H9 (cell line): ENCODE measurements at regions not wholly inside any gene's neighbourhood (a gene's known extent, or its start where the extent isn't known, plus 50 kb on each side); places are given as distances from the start of the nearest gene placed in this dataset.

Experiments
- DNase-seq: peaks from one replicate; pipeline ENCODE4 v3.0.0-alpha.2; 2017
- H2AFZ ChIP-seq: one replicate; pipeline ENCODE4 v1.6.1; 2013; ENCODE audit warnings: mild to moderate bottlenecking, low read length, control low read depth, moderate library complexity
- H2AK5ac ChIP-seq: 2 replicates; pipeline ENCODE4 v1.6.1; 2013; ENCODE audit warnings: low read length, control low read depth, mixed read lengths; ENCODE audit not compliant: insufficient read length
- H2BK120ac ChIP-seq: one replicate; pipeline ENCODE4 v1.6.1; 2013; ENCODE audit warnings: low read depth, mild to moderate bottlenecking, low read length, control low read depth, inconsistent platforms; ENCODE audit not compliant: poor library complexity, severe bottlenecking
- H2BK12ac ChIP-seq: 2 replicates; pipeline ENCODE4 v1.6.1; 2013; ENCODE audit warnings: low read length, control low read depth, mixed read lengths, low read depth; ENCODE audit not compliant: insufficient read length
- H2BK15ac ChIP-seq: 2 replicates; pipeline ENCODE4 v1.6.1; 2013; ENCODE audit warnings: low read depth, low read length, control low read depth
- H2BK20ac ChIP-seq: one replicate; pipeline ENCODE4 v1.6.1; 2013; ENCODE audit warnings: low read depth, mild to moderate bottlenecking, low read length, control low read depth, inconsistent platforms; ENCODE audit not compliant: poor library complexity, severe bottlenecking
- H2BK5ac ChIP-seq: 2 replicates; pipeline ENCODE4 v1.6.1; 2013; ENCODE audit warnings: low read length, control low read depth, mixed read lengths; ENCODE audit not compliant: insufficient read length
- H3K14ac ChIP-seq: 2 replicates; pipeline ENCODE4 v1.6.1; 2013; ENCODE audit warnings: low read length, control low read depth; ENCODE audit not compliant: insufficient read depth
- H3K18ac ChIP-seq: 2 replicates; pipeline ENCODE4 v1.6.1; 2013; ENCODE audit warnings: low read depth, mild to moderate bottlenecking, mixed read lengths, low read length, control low read depth; ENCODE audit not compliant: insufficient read length
- H3K23ac ChIP-seq: 2 replicates; pipeline ENCODE4 v1.6.1; 2013; ENCODE audit warnings: low read length, control low read depth, mixed read lengths, low read depth; ENCODE audit not compliant: insufficient read length
- H3K23me2 ChIP-seq: 2 replicates; pipeline ENCODE4 v1.6.1; 2013; ENCODE audit warnings: low read depth, mild to moderate bottlenecking, mixed read lengths, low read length, control low read depth; ENCODE audit not compliant: insufficient read length, poor library complexity, severe bottlenecking
- H3K27ac ChIP-seq: 2 replicates; pipeline ENCODE4 v1.5.1; 2013; ENCODE audit warnings: low read length, control low read depth, mixed read lengths, low read depth; ENCODE audit not compliant: insufficient read length
- H3K27me3 ChIP-seq: 2 replicates; pipeline ENCODE4 v1.6.1; 2013; ENCODE audit warnings: low read length, control low read depth, inconsistent platforms; ENCODE audit not compliant: insufficient read depth
- H3K4ac ChIP-seq: 2 replicates; pipeline ENCODE4 v1.6.1; 2013; ENCODE audit warnings: low read depth, mild to moderate bottlenecking, control low read depth, inconsistent platforms, low read length, moderate library complexity
- H3K4me1 ChIP-seq: 2 replicates; pipeline ENCODE4 v1.6.1; 2013; ENCODE audit warnings: low read length, control low read depth, inconsistent platforms; ENCODE audit not compliant: insufficient read depth
- H3K4me2 ChIP-seq: 2 replicates; pipeline ENCODE4 v1.6.1; 2013; ENCODE audit warnings: low read length, control low read depth, mixed read lengths; ENCODE audit not compliant: insufficient read length, insufficient read depth
- H3K56ac ChIP-seq: 2 replicates; pipeline ENCODE4 v1.6.1; 2013; ENCODE audit warnings: low read depth, mild to moderate bottlenecking, mixed read lengths, low read length, control low read depth; ENCODE audit not compliant: insufficient read length
- H3K79me1 ChIP-seq: 2 replicates; pipeline ENCODE4 v1.6.1; 2013; ENCODE audit warnings: low read depth, mild to moderate bottlenecking, moderate library complexity, low read length, control low read depth, inconsistent platforms; ENCODE audit not compliant: insufficient read depth, poor library complexity, severe bottlenecking
- H3K79me2 ChIP-seq: 2 replicates; pipeline ENCODE4 v1.6.1; 2013; ENCODE audit warnings: low read length, control low read depth, inconsistent platforms; ENCODE audit not compliant: insufficient read depth
- H3K9ac ChIP-seq: 2 replicates; pipeline ENCODE4 v1.6.1; 2013; ENCODE audit warnings: low read length, control low read depth, mixed read lengths; ENCODE audit not compliant: insufficient read length; ENCODE audit errors: extremely low read depth
- H3K9me3 ChIP-seq: one replicate; pipeline ENCODE4 v1.6.1; 2013; ENCODE audit warnings: low read depth, low read length, inconsistent platforms; ENCODE audit not compliant: control insufficient read depth
- H3T11ph ChIP-seq: one replicate; pipeline ENCODE4 v1.6.1; 2013; ENCODE audit warnings: mild to moderate bottlenecking, low read length, control low read depth, inconsistent platforms
- H4K20me1 ChIP-seq: one replicate; pipeline ENCODE4 v1.6.1; 2013; ENCODE audit not compliant: control insufficient read depth, insufficient read length, insufficient read depth
- H4K5ac ChIP-seq: 2 replicates; pipeline ENCODE4 v1.6.1; 2013; ENCODE audit warnings: low read depth, mild to moderate bottlenecking, mixed read lengths, low read length, control low read depth; ENCODE audit not compliant: insufficient read length
- H4K8ac ChIP-seq: replicated peaks from 2 replicates; pipeline ENCODE4 v1.6.1; 2013; ENCODE audit warnings: low read length, control low read depth, mixed read lengths, low read depth; ENCODE audit not compliant: insufficient read length
- H4K91ac ChIP-seq: 2 replicates; pipeline ENCODE4 v1.6.1; 2013; ENCODE audit warnings: low read depth, mild to moderate bottlenecking, moderate library complexity, mixed read lengths, low read length, control low read depth; ENCODE audit not compliant: insufficient read length
- H3K27ac Mint-ChIP-seq, 3 experiments: 2 replicates in 2 of 3; 3 replicates in 1 of 3; pipeline ENCODE4 v1.8.0; 2020 to 2021; ENCODE audit warnings: mixed read lengths in 3 of 3, mild to moderate bottlenecking in 1 of 3, moderate library complexity in 1 of 3
- H3K27me3 Mint-ChIP-seq: 2 replicates; pipeline ENCODE4 v1.8.0; 2021; ENCODE audit warnings: low read depth, mild to moderate bottlenecking, moderate library complexity, mixed read lengths
- H3K36me3 Mint-ChIP-seq, 3 experiments: 2 replicates in 2 of 3; 3 replicates in 1 of 3; pipeline ENCODE4 v1.8.0; 2020 to 2021; ENCODE audit warnings: low read depth in 3 of 3, mixed read lengths in 3 of 3; ENCODE audit not compliant: insufficient read depth in 1 of 3
- H3K4me1 Mint-ChIP-seq, 2 experiments: 2 replicates each; pipeline ENCODE4 v1.8.0; 2020; ENCODE audit warnings: mixed read lengths in 2 of 2
- H3K4me3 Mint-ChIP-seq, 2 experiments: 2 replicates in 1 of 2; 3 replicates in 1 of 2; pipeline ENCODE4 v1.8.0; 2020 to 2021; ENCODE audit warnings: mild to moderate bottlenecking in 2 of 2, mixed read lengths in 2 of 2, moderate library complexity in 1 of 2
- H3K9me3 Mint-ChIP-seq, 2 experiments: 2 replicates in 1 of 2; 3 replicates in 1 of 2; pipeline ENCODE4 v1.8.0; 2020; ENCODE audit warnings: mild to moderate bottlenecking in 2 of 2, mixed read lengths in 2 of 2, moderate library complexity in 1 of 2
- WGBS: extraction: QIAGEN DNeasy Blood & Tissue Kit; methylation state at CpG from one replicate; pipeline ENCODE4 v1.1.7; 2013; ENCODE audit warnings: missing lambda C conversion rate, low lambda C conversion rate, mixed read lengths; ENCODE audit not compliant: insufficient read length; ENCODE audit errors: extremely low coverage; 5-methylcytosine and 5-hydroxymethylcytosine counted together
- TF ChIP-seq, protein P1 (sequence below): fragments of 200-600 bp; sonication (generic); conservative IDR thresholded peaks from 3 replicates; pipeline ENCODE4 v1.8.0; 2021; ENCODE audit warnings: antibody characterized with exemption, mild to moderate bottlenecking

DNA sequence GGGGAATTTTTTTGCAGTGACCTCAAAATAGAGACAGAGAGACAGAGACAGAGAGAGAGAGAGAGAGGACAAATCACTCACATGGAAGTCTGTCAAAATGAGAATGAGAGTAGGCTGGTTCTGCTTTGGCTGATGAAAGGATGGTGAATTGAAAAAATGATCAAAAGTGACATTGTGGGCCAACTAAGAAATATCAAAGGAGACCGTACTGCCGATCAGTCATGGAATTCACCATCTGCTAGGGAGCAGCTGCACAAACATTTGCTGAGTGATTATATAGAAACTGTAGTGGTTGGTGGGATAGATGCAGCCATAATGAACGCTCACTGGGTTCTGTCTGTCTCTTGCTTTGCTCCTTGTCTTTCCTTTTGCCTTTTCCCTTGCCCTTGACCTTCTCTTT is 476.6 kb upstream of the SGCD start:
- Mint-ChIP-seq H3K36me3 (no peaks in the 10 kb centered on the region; a peak in 1 of 7 replicates), H3K27me3 (no peaks in the 10 kb centered on the region), H3K4me3 (no peak overlapping the region), H3K9me3 (no peaks in the 10 kb centered on the region), H3K4me1 (peaks cover 0 to 5% of the 10 kb centered on the region in 2 experiments; a peak in 2 of 4 replicates), H3K27ac (no peak overlapping the region)
- H3K79me1 ChIP-seq: no peaks in the 10 kb centered on the region
- H2AFZ ChIP-seq: no peak overlapping the region
- DNase-seq: no peak
- no peak overlapping the region for H2BK12ac ChIP-seq
- H3K23ac ChIP-seq: no peak overlapping the region
- no peak overlapping the region for H3T11ph ChIP-seq
- WGBS: no CpG with 5 or more reads among the region's 3 CpGs
- no peaks in the 10 kb centered on the region for H3K27me3 ChIP-seq
- TF ChIP-seq, protein P1, sequence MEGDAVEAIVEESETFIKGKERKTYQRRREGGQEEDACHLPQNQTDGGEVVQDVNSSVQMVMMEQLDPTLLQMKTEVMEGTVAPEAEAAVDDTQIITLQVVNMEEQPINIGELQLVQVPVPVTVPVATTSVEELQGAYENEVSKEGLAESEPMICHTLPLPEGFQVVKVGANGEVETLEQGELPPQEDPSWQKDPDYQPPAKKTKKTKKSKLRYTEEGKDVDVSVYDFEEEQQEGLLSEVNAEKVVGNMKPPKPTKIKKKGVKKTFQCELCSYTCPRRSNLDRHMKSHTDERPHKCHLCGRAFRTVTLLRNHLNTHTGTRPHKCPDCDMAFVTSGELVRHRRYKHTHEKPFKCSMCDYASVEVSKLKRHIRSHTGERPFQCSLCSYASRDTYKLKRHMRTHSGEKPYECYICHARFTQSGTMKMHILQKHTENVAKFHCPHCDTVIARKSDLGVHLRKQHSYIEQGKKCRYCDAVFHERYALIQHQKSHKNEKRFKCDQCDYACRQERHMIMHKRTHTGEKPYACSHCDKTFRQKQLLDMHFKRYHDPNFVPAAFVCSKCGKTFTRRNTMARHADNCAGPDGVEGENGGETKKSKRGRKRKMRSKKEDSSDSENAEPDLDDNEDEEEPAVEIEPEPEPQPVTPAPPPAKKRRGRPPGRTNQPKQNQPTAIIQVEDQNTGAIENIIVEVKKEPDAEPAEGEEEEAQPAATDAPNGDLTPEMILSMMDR: no peak
- H3K4ac ChIP-seq: no peak overlapping the region
- H2BK5ac ChIP-seq: no peak overlapping the region
- H3K56ac ChIP-seq: no peak overlapping the region
- no peak overlapping the region for H2BK20ac ChIP-seq
- H4K8ac ChIP-seq: no peak overlapping the region
- no peaks in the 10 kb centered on the region for H3K23me2 ChIP-seq
- H2BK15ac ChIP-seq: no peak overlapping the region
- no peak overlapping the region for H4K5ac ChIP-seq
- no peaks in the 10 kb centered on the region for H3K4me1 ChIP-seq
- no peaks in the 10 kb centered on the region for H3K9me3 ChIP-seq
- no peak overlapping the region for H4K91ac ChIP-seq
- no peak overlapping the region for H3K9ac ChIP-seq
- no peaks in the 10 kb centered on the region for H3K79me2 ChIP-seq
- no peaks in the 10 kb centered on the region for H4K20me1 ChIP-seq
- H2BK120ac ChIP-seq: no peak overlapping the region
- H2AK5ac ChIP-seq: no peak overlapping the region
- no peak overlapping the region for H3K18ac ChIP-seq
- no peak overlapping the region for H3K14ac ChIP-seq
- no peak overlapping the region for H3K27ac ChIP-seq
- no peak overlapping the region for H3K4me2 ChIP-seq
